ENCODE measurements at regions not wholly inside any gene's neighbourhood (a gene's known extent, or its start where the extent isn't known, plus 50 kb on each side); places are given as distances from the start of the nearest gene placed in this dataset.

DNA sequence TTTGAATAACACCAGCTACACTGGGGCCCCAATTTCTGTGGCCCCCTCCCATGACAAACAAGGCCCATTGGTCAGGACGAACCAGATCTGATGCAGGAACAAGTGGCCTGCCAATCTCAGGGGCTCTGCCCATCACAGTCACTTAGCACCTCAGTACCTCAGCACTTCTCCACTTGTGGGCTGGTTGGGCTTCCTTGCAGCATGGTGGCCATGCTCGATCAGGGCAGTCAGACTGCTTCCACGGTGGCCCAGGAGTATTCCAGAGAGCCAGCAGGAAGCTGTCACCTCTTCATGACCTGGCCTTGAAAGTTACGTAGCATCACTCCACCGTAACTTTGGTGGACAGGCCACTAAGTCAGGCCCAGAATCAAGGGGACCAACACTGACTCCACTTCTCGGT lies 206.5 kb downstream of the AUH start:
- DNase-seq (ENCODE audit: low read depth, low spot score): no peak
- H3K27me3 ChIP-seq (ENCODE audit: control insufficient read depth, insufficient read depth, low read length): no peaks in the 10 kb centered on the region
- POLR2A ChIA-PET: no interaction called here
- TF ChIP-seq, protein P1, sequence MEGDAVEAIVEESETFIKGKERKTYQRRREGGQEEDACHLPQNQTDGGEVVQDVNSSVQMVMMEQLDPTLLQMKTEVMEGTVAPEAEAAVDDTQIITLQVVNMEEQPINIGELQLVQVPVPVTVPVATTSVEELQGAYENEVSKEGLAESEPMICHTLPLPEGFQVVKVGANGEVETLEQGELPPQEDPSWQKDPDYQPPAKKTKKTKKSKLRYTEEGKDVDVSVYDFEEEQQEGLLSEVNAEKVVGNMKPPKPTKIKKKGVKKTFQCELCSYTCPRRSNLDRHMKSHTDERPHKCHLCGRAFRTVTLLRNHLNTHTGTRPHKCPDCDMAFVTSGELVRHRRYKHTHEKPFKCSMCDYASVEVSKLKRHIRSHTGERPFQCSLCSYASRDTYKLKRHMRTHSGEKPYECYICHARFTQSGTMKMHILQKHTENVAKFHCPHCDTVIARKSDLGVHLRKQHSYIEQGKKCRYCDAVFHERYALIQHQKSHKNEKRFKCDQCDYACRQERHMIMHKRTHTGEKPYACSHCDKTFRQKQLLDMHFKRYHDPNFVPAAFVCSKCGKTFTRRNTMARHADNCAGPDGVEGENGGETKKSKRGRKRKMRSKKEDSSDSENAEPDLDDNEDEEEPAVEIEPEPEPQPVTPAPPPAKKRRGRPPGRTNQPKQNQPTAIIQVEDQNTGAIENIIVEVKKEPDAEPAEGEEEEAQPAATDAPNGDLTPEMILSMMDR (IDR thresholded peaks at IDR 0.05; ENCODE audit: low read depth, low read length): no peak
- H3K4me3 ChIP-seq (ENCODE audit: low read depth, low read length): no peak overlapping the region
- H3K27ac ChIP-seq (ENCODE audit: low read depth, low read length): no peak overlapping the region
- H3K9me3 ChIP-seq (ENCODE audit: control insufficient read depth, insufficient read depth, low read length): peaks cover 18% of the 10 kb centered on the region
- CTCF ChIA-PET: interaction anchor here (0.6 kb wide), 1 partner anchor 16 kb away, joined by 3 read pairs; no protein-coding TSS in a partner anchor

DNA sequence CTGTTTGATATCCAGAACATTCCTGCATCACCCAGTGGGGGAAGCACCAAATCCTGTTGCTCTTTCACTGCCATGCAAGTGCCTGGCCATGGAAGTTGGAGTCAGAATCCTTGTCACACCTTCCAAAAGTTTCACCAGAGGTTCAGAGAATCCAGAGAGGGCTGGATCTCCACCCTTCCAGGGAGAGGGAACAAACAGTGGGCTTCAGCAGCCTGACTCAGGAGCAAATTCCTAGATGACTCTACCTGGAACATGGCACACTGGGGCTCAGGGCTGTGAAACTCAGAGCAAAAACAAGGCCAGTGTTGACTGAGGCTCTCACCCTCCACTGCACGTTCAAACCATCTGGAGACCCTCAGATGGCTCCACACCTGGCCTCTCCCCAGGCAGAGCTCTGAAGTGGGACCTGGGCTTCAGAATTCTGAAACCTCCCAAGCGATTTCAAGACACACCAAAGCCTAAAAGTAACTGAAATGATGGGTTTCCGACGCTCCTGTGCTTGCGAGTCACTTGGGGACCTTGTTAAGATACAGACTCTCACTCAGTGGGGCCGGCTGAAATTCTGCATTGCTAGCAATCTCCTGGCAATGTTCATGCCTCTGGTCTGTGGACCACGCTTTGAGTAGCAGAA lies 205.9 kb downstream of the AUH start:
- DNase-seq (ENCODE audit: low read depth, low spot score): no peak
- H3K9me3 ChIP-seq (ENCODE audit: control insufficient read depth, insufficient read depth, low read length): peaks cover 19% of the 10 kb centered on the region
- H3K27ac ChIP-seq (ENCODE audit: low read depth, low read length): no peak overlapping the region
- CTCF ChIA-PET: interaction anchor here (0.6 kb wide), 2 partner anchors 16 to 136 kb away, joined by 3 to 4 read pairs; no protein-coding TSS in a partner anchor
- H3K27me3 ChIP-seq (ENCODE audit: control insufficient read depth, insufficient read depth, low read length): no peaks in the 10 kb centered on the region
- POLR2A ChIA-PET: no interaction called here
- H3K4me3 ChIP-seq (ENCODE audit: low read depth, low read length): no peak overlapping the region
- TF ChIP-seq, protein P1 (IDR thresholded peaks at IDR 0.05; ENCODE audit: low read depth, low read length): no peak

DNA sequence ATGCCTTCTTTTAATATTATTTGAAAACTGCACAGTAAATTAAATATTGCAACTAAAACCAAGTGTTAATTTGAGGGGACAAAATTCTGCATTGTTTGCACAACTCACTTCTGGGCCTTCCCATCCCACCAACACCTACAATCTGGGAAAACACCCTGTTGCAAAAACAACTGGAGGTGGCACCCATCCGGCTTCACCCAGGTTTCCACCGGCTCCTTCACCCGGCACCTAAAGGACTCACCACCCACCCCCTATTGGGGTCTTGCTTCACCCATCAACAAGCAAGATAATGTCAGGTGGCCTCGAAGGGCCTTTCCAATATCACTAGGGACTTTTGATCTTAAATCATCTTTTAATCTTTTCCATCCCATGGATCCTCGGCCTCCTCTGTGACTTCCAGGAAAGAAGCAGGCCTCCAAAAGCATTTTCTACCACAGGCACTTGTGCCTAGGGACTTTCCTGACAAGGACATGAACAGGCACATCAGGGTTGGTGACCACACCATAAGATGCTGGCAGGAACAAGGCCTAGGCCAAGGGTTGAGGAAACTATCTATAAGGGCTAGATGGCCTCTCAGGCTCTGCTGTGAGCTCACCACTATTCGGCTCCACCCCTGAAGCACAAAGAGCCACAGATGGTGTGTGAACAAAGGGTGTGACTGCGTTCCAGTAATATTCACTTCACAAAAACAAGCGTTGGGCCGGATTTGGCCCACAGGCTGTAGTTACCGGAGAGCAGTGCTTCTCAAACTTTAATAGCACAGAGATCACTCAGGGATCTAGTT lies 205.1 kb downstream of the AUH start:
- Histone ChIP-seq H3K4me3 (ENCODE audit: low read depth, low read length) (no peak overlapping the region), H3K9me3 (ENCODE audit: control insufficient read depth, insufficient read depth, low read length) (peaks cover 19% of the 10 kb centered on the region), H3K27ac (ENCODE audit: low read depth, low read length) (no peak overlapping the region), H3K27me3 (ENCODE audit: control insufficient read depth, insufficient read depth, low read length) (no peaks in the 10 kb centered on the region)
- CTCF ChIA-PET: no interaction called here
- POLR2A ChIA-PET: no interaction called here
- TF ChIP-seq, protein P1 (IDR thresholded peaks at IDR 0.05; ENCODE audit: low read depth, low read length): no peak
- no peak for DNase-seq (ENCODE audit: low read depth, low spot score)

DNA sequence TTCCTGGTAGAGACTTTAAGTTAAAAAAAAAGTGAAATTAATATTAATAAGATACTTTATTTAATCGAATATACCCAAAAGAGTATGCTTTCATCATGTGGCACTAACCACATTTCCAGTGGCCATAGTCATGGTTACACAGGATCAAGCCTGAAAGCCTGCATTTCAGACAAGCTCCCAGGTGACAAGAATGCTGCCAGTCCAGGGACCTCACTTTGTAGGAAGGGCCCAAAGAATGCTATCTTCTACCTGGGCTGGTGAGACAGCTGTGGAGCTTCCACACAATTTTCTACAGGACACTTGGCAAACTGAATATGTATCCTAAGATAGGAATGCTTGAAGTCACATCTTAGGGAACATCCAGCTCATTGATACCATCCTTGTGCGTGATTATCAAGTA lies 203.8 kb downstream of the AUH start:
- H3K27me3 ChIP-seq (ENCODE audit: control insufficient read depth, insufficient read depth, low read length): no peaks in the 10 kb centered on the region
- TF ChIP-seq, protein P1 (IDR thresholded peaks at IDR 0.05; ENCODE audit: low read depth, low read length): no peak
- H3K9me3 ChIP-seq (ENCODE audit: control insufficient read depth, insufficient read depth, low read length): peaks cover 15% of the 10 kb centered on the region
- H3K4me3 ChIP-seq (ENCODE audit: low read depth, low read length): no peak overlapping the region
- ChIA-PET CTCF (interaction anchor here (0.6 to 0.9 kb wide), 2 partner anchors 11 to 242 kb away, joined by 4 to 6 read pairs; no protein-coding TSS in a partner anchor), POLR2A (no interaction called here)
- H3K27ac ChIP-seq (ENCODE audit: low read depth, low read length): no peak overlapping the region
- DNase-seq (ENCODE audit: low read depth, low spot score): no peak

DNA sequence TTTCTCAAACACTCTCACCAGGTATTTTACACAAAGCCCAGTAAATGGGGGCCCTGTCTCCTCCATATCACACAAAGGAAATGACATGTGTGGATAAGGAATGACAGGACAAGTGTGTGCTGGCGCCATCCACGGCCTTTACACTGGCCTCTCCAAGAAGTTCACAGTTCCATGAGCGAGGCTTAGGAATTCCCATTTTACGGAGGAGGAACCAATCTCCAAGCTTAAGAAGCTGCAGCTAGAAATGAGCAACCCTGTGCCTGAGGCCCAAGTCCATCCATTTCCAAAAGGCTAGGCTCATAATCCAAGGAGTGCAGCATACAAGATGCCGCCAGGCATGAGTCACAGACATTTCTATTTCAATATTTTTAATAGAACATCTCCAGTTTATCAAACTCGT lies 203.4 kb downstream of the AUH start:
- Histone ChIP-seq H3K9me3 (ENCODE audit: control insufficient read depth, insufficient read depth, low read length) (peaks cover 14% of the 10 kb centered on the region; the same call in 1 of the 2 replicates), H3K27ac (ENCODE audit: low read depth, low read length) (no peak overlapping the region), H3K4me3 (ENCODE audit: low read depth, low read length) (no peak overlapping the region), H3K27me3 (ENCODE audit: control insufficient read depth, insufficient read depth, low read length) (no peaks in the 10 kb centered on the region)
- POLR2A ChIA-PET: no interaction called here
- TF ChIP-seq, protein P1 (IDR thresholded peaks at IDR 0.05; ENCODE audit: low read depth, low read length): no peak
- CTCF ChIA-PET: interaction anchor here (0.6 to 0.9 kb wide), 2 partner anchors 11 to 242 kb away, joined by 4 to 6 read pairs; no protein-coding TSS in a partner anchor
- no peak for DNase-seq (ENCODE audit: low read depth, low spot score)

Data from AG04450 (cell line).